ENCODE measurements at regions not wholly inside any gene's neighbourhood (a gene's known extent, or its start where the extent isn't known, plus 50 kb on each side); places are given as distances from the start of the nearest gene placed in this dataset.
"Not testable (repeated sequence)": the region's sequence is repeated elsewhere in the genome, so short reads cannot be mapped to it uniquely, and the experiment has no call there.

DNA sequence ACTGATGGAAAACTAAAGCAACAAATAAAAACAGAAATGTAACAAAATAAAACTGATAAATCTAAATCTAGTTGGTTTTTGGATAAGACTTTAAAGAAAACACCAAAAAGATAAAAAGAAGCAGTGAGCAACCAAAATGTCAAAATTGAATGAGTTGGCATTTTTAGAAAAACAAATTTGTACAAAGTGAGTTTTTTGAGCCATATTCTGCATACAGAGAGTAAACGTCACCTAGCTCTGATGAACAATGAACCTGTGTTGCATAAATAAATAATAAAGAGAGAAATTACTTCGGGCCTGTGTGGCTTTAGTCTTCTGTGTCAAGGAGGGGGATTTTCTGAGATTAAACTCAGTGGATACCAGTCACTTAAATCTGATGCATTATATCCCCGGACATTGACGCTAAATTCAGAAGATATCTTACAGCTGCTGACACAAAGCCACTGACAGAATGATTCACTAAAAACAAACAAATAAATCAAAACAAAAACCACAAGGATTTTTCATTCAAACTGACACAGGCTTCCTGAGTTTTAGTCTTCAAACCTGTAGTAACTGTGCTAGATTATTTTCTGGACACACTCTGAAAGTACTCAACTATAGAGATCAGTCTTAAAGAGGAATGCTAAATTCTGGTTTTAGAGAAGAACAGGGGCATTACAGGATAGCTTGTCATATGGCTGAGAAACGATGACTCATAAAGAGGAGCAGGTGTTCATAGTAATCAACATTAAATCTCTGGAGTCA is 403.5 kb upstream of the ST8SIA4 start:
- TF ChIP-seq POLR2AphosphoS5 (IDR thresholded peaks at IDR 0.05; ENCODE audit: low read depth, low read length), result no peak
- no peak for TF ChIP-seq POLR2A (IDR thresholded peaks at IDR 0.05; ENCODE audit: low read depth, low read length)
- no peak for TF ChIP-seq TAF1 (IDR thresholded peaks at IDR 0.05; ENCODE audit: borderline replicate concordance, low read depth, low read length)
- DNase-seq (ENCODE audit: insufficient read length), result no peak
- no peak for FAIRE-seq

- TF ChIP-seq TAF1 (IDR thresholded peaks at IDR 0.05; ENCODE audit: borderline replicate concordance, low read depth, low read length) (no peak), POLR2A (IDR thresholded peaks at IDR 0.05; ENCODE audit: low read depth, low read length) (no peak), POLR2AphosphoS5 (IDR thresholded peaks at IDR 0.05; ENCODE audit: low read depth, low read length) (no peak)
- no peak for FAIRE-seq
- no peak for DNase-seq (ENCODE audit: insufficient read length)
Observed at GRCh38 chr5:101296477-101296876, 393.4 kb upstream of the ST8SIA4 start.

GRCh38 chr5:101292199-101292598 is 389.1 kb upstream of the ST8SIA4 start:
- FAIRE-seq (no peak), DNase-seq (ENCODE audit: insufficient read length) (no peak)
- TF ChIP-seq POLR2A (IDR thresholded peaks at IDR 0.05; ENCODE audit: low read depth, low read length) (no peak), TAF1 (IDR thresholded peaks at IDR 0.05; ENCODE audit: borderline replicate concordance, low read depth, low read length) (no peak), POLR2AphosphoS5 (IDR thresholded peaks at IDR 0.05; ENCODE audit: low read depth, low read length) (no peak)

GRCh38 chr5:101290761-101291160 is 387.7 kb upstream of the ST8SIA4 start:
- not testable (repeated sequence) for DNase-seq (ENCODE audit: insufficient read length); FAIRE-seq

GRCh38 chr5:101288633-101289032 is 385.6 kb upstream of the ST8SIA4 start:
- TF ChIP-seq POLR2A (IDR thresholded peaks at IDR 0.05; ENCODE audit: low read depth, low read length) (no peak), POLR2AphosphoS5 (IDR thresholded peaks at IDR 0.05; ENCODE audit: low read depth, low read length) (no peak), TAF1 (IDR thresholded peaks at IDR 0.05; ENCODE audit: borderline replicate concordance, low read depth, low read length) (no peak)
- no peak for FAIRE-seq
- DNase-seq (ENCODE audit: insufficient read length), result no peak

DNA sequence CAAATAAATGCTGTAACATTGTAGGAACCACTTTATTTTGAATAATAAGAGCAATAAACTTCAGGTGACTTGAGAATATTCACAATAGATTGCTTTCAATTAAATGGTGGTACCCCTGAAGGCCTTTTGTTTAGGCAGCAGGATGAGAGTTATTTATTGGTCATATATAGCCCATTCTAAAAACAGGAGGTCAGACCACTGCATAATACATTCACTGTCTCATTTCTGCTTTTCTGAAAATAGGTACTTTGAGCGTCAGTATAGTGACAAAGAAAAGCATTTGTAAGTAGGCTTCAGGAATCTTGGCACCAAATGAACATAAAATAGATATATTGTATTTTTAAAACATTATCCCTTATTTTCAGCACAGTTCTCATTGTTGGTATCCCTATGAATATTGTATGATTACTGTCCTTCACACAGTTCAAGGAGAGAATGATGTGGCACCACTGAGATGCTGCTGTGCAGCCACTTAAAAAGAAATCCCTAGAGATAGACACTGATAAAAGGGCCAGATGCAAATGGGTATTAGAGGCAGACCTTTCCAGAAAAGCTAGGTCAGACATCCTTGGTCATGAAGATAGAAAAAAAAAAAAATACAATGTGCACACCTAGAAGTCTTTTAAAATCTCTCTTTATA is 381.8 kb upstream of the ST8SIA4 start:
- no peak for DNase-seq (ENCODE audit: insufficient read length)
- no peak for TF ChIP-seq TAF1 (IDR thresholded peaks at IDR 0.05; ENCODE audit: borderline replicate concordance, low read depth, low read length)
- no peak for TF ChIP-seq POLR2A (IDR thresholded peaks at IDR 0.05; ENCODE audit: low read depth, low read length)
- no peak for TF ChIP-seq POLR2AphosphoS5 (IDR thresholded peaks at IDR 0.05; ENCODE audit: low read depth, low read length)
- no peak for FAIRE-seq

- DNase-seq (ENCODE audit: insufficient read length); FAIRE-seq: not testable (repeated sequence)
Observed at GRCh38 chr5:101283938-101284337, 380.9 kb upstream of the ST8SIA4 start.

DNA sequence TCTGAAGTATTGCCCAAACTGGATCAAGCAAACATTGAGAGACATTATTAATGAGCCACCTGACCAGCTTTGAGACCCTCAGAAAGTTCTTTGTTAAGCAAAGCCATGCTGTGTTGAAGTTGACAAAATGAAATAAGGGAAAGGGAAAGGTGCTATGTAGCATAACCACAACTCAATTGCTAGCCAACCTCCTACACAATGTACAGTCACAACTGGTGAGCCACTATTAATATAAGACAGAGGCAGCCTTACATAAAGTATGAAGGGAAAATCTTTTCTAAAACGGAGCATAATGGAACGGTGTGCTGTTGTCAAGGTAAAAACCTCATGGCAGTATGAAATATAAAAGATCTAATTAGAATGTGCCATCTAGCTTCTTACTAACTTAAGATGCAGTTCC is 375.8 kb upstream of the ST8SIA4 start:
- TF ChIP-seq POLR2AphosphoS5 (IDR thresholded peaks at IDR 0.05; ENCODE audit: low read depth, low read length) (no peak), TAF1 (IDR thresholded peaks at IDR 0.05; ENCODE audit: borderline replicate concordance, low read depth, low read length) (no peak), POLR2A (IDR thresholded peaks at IDR 0.05; ENCODE audit: low read depth, low read length) (no peak)
- DNase-seq (ENCODE audit: insufficient read length) (no peak), FAIRE-seq (no peak)

- TF ChIP-seq POLR2A (IDR thresholded peaks at IDR 0.05; ENCODE audit: low read depth, low read length) (no peak), POLR2AphosphoS5 (IDR thresholded peaks at IDR 0.05; ENCODE audit: low read depth, low read length) (no peak), TAF1 (IDR thresholded peaks at IDR 0.05; ENCODE audit: borderline replicate concordance, low read depth, low read length) (no peak)
- DNase-seq (ENCODE audit: insufficient read length), result no peak
- no peak for FAIRE-seq
Observed at GRCh38 chr5:101278011-101278687, 375.1 kb upstream of the ST8SIA4 start.

- TF ChIP-seq TAF1 (IDR thresholded peaks at IDR 0.05; ENCODE audit: borderline replicate concordance, low read depth, low read length) (no peak), POLR2A (IDR thresholded peaks at IDR 0.05; ENCODE audit: low read depth, low read length) (no peak), POLR2AphosphoS5 (IDR thresholded peaks at IDR 0.05; ENCODE audit: low read depth, low read length) (no peak)
- FAIRE-seq (no peak), DNase-seq (ENCODE audit: insufficient read length) (no peak)
Observed at GRCh38 chr5:101271945-101272344, 368.9 kb upstream of the ST8SIA4 start.

DNA sequence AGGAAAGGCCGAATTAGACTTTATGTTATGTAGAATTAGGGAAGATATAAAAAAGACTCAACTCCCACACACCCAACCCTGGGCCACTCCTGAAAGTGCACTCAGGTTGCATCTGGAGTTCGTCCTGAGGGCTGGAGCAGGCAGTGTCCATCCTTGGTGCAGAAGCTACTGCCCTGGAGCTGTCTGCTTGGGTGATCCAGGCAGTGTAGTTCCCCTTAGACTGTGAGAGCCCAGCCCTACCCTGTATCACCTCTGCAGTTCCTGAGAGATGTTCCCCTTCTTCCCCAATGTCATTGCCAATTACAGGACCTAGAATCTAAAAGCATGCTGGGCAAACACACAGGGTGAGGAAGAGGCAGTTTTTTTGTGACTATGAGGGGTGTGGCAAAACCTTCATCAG is 368.3 kb upstream of the ST8SIA4 start:
- DNase-seq (ENCODE audit: insufficient read length) (no peak), FAIRE-seq (no peak)
- TF ChIP-seq POLR2AphosphoS5 (IDR thresholded peaks at IDR 0.05; ENCODE audit: low read depth, low read length) (no peak), TAF1 (IDR thresholded peaks at IDR 0.05; ENCODE audit: borderline replicate concordance, low read depth, low read length) (no peak), POLR2A (IDR thresholded peaks at IDR 0.05; ENCODE audit: low read depth, low read length) (no peak)

- TF ChIP-seq POLR2A (IDR thresholded peaks at IDR 0.05; ENCODE audit: low read depth, low read length) (no peak), POLR2AphosphoS5 (IDR thresholded peaks at IDR 0.05; ENCODE audit: low read depth, low read length) (no peak), TAF1 (IDR thresholded peaks at IDR 0.05; ENCODE audit: borderline replicate concordance, low read depth, low read length) (no peak)
- DNase-seq (ENCODE audit: insufficient read length) (no peak), FAIRE-seq (no peak)
Observed at GRCh38 chr5:101260857-101261256, 357.8 kb upstream of the ST8SIA4 start.
